Activated CD8-positive, alpha-beta T cell treated with anti-CD3 and anti-CD28 coated beads for 36 hours (primary cell): ENCODE measurements at regions not wholly inside any gene's neighbourhood (a gene's known extent, or its start where the extent isn't known, plus 50 kb on each side); places are given as distances from the start of the nearest gene placed in this dataset.
"Not testable (repeated sequence)": the region's sequence is repeated elsewhere in the genome, so short reads cannot be mapped to it uniquely, and the experiment has no call there.

Experiments
- ATAC-seq: fragments of 200-7000 bp; cut with Tn5 transposase; one replicate; pipeline ENCODE4 v1.10.0; 2021; ENCODE audit warnings: mild to moderate bottlenecking, moderate library complexity
- CTCF ChIA-PET: fragments of 350-600 bp; sonication (Branson Sonifier 250); formaldehyde crosslinking; loops from one replicate; lab custom pipeline; 2021; ENCODE audit warnings: antibody characterized with exemption; lab: Charles Lee
- POLR2A ChIA-PET: fragments of 350-600 bp; sonication (Branson Sonifier 250); formaldehyde crosslinking; loops from one replicate; lab custom pipeline; 2021; ENCODE audit warnings: antibody characterized with exemption; lab: Charles Lee
- DNase-seq: peaks from one replicate; pipeline ENCODE4 v3.0.0-alpha.2; 2020
- H3K27ac Mint-ChIP-seq: one replicate; pipeline ENCODE4 v1.8.0; 2021; ENCODE audit warnings: mild to moderate bottlenecking, mixed read lengths
- H3K27me3 Mint-ChIP-seq: one replicate; pipeline ENCODE4 v1.8.0; 2021; ENCODE audit warnings: mixed read lengths
- H3K36me3 Mint-ChIP-seq: one replicate; pipeline ENCODE4 v1.8.0; 2021; ENCODE audit warnings: low read depth, mixed read lengths
- H3K4me1 Mint-ChIP-seq: one replicate; pipeline ENCODE4 v1.8.0; 2021; ENCODE audit warnings: low read depth, mixed read lengths
- H3K4me3 Mint-ChIP-seq: one replicate; pipeline ENCODE4 v1.8.0; 2021; ENCODE audit warnings: mild to moderate bottlenecking, moderate library complexity, mixed read lengths
- H3K9me3 Mint-ChIP-seq: one replicate; pipeline ENCODE4 v1.8.0; 2021; ENCODE audit warnings: mixed read lengths
- intact Hi-C: fragments of 100-400 bp; cut with micrococcal nuclease; formaldehyde crosslinking; loops from one replicate; pipeline ENCODE4 v1.10.0; 2022
- TF ChIP-seq, protein P1 (sequence below): fragments of 200-600 bp; IDR thresholded peaks from one replicate; pipeline ENCODE4 v1.8.0; 2022; ENCODE audit warnings: antibody characterized with exemption, mild to moderate bottlenecking

GRCh38 chr11:126133901-126134300 is 71.2 kb upstream of the CDON start:
- Mint-ChIP-seq H3K9me3 (no peaks in the 10 kb centered on the region), H3K27me3 (peaks cover 2% of the 10 kb centered on the region), H3K4me3 (no peak overlapping the region), H3K4me1 (no peaks in the 10 kb centered on the region), H3K36me3 (no peaks in the 10 kb centered on the region), H3K27ac (no peak overlapping the region)
- POLR2A ChIA-PET, result interaction anchor here (0.6 kb wide), 1 partner anchor 1204 kb away, joined by 3 read pairs; no protein-coding TSS in a partner anchor
- CTCF ChIA-PET, result interaction anchor here (1.0 to 1.2 kb wide), 3 partner anchors 60 to 347 kb away, joined by 3 to 4 read pairs (median 3); no protein-coding TSS in a partner anchor
- intact Hi-C loops, result no loop called here
- no peak for ATAC-seq
- TF ChIP-seq, protein P1, sequence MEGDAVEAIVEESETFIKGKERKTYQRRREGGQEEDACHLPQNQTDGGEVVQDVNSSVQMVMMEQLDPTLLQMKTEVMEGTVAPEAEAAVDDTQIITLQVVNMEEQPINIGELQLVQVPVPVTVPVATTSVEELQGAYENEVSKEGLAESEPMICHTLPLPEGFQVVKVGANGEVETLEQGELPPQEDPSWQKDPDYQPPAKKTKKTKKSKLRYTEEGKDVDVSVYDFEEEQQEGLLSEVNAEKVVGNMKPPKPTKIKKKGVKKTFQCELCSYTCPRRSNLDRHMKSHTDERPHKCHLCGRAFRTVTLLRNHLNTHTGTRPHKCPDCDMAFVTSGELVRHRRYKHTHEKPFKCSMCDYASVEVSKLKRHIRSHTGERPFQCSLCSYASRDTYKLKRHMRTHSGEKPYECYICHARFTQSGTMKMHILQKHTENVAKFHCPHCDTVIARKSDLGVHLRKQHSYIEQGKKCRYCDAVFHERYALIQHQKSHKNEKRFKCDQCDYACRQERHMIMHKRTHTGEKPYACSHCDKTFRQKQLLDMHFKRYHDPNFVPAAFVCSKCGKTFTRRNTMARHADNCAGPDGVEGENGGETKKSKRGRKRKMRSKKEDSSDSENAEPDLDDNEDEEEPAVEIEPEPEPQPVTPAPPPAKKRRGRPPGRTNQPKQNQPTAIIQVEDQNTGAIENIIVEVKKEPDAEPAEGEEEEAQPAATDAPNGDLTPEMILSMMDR, result no peak
- no peak for DNase-seq

DNA sequence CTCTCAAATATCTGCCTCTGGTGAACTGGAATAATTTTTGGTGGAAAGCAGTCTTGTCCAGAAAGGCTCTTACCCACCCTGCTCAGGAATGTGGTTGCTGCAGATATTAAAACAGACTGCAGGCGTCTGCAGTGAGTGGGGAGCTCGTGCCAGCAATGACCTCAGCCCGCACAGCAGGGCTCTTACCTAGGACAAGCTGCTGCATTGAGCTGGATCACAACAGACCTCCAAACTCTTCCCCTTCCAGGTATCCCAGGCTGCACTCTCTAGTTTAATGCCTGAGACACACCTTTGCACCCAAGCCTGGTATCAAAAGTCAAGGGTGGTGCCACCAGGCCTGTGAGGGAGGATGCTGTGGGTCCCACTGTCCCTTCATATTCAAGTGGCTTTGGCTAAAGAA is 69.7 kb upstream of the CDON start:
- ChIA-PET CTCF (interaction anchor here (1.5 kb wide), 1 partner anchor 17 kb away, joined by 3 read pairs; no protein-coding TSS in a partner anchor), POLR2A (no interaction called here)
- H3K9me3 Mint-ChIP-seq, result no peaks in the 10 kb centered on the region
- H3K36me3 Mint-ChIP-seq, result no peaks in the 10 kb centered on the region
- ATAC-seq (no peak), DNase-seq (no peak)
- H3K4me1 Mint-ChIP-seq, result no peaks in the 10 kb centered on the region
- no peak overlapping the region for H3K27ac Mint-ChIP-seq
- H3K4me3 Mint-ChIP-seq, result no peak overlapping the region
- TF ChIP-seq, protein P1, result no peak
- no peaks in the 10 kb centered on the region for H3K27me3 Mint-ChIP-seq
- intact Hi-C loops, result no loop called here

- H3K27me3 Mint-ChIP-seq, H3K36me3 Mint-ChIP-seq, CTCF ChIA-PET, H3K9me3 Mint-ChIP-seq, H3K27ac Mint-ChIP-seq, POLR2A ChIA-PET, intact Hi-C loops, H3K4me1 Mint-ChIP-seq, H3K4me3 Mint-ChIP-seq, DNase-seq, ATAC-seq: not testable (repeated sequence)
Measured at GRCh38 chr11:126130781-126131180, 68.1 kb upstream of the CDON start.

GRCh38 chr11:126129727-126130671 is 67.3 kb upstream of the CDON start:
- no peaks in the 10 kb centered on the region for H3K36me3 Mint-ChIP-seq
- ChIA-PET POLR2A (no interaction called here), CTCF (interaction anchor here (1.0 kb wide), 1 partner anchor 9 kb away, joined by 4 read pairs; no protein-coding TSS in a partner anchor)
- TF ChIP-seq, protein P1, result no peak
- DNase-seq (no peak), ATAC-seq (no peak)
- no peaks in the 10 kb centered on the region for H3K9me3 Mint-ChIP-seq
- no peak overlapping the region for H3K27ac Mint-ChIP-seq
- intact Hi-C loops, result no loop called here
- no peak overlapping the region for H3K4me3 Mint-ChIP-seq
- no peaks in the 10 kb centered on the region for H3K27me3 Mint-ChIP-seq
- no peaks in the 10 kb centered on the region for H3K4me1 Mint-ChIP-seq

DNA sequence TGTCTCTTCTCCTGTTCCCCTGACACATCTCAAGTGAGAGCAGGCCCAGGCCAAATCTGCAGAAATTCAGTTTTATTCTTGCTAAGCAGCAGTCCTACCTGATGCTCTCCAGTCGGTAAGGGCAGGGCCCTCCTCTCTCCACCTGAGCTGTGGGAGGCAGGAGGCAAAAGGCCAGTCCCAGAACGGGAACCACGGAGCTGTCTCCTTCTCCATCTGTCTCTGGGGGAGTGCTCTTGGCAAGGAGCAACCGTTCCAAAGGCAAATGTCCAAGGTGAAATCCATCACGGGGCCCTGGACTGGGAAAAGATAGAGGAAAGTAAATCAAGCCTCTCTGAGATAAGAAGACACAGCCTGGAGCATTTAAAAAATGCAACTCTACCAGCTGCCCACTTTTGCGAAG is 65.2 kb upstream of the CDON start:
- CTCF ChIA-PET, result no interaction called here
- Mint-ChIP-seq H3K27ac (no peak overlapping the region), H3K36me3 (no peaks in the 10 kb centered on the region), H3K4me3 (no peak overlapping the region), H3K4me1 (no peaks in the 10 kb centered on the region), H3K27me3 (no peaks in the 10 kb centered on the region), H3K9me3 (no peaks in the 10 kb centered on the region)
- ATAC-seq, result no peak
- TF ChIP-seq, protein P1, result no peak
- DNase-seq, result no peak
- POLR2A ChIA-PET, result no interaction called here
- intact Hi-C loops, result no loop called here
